Choroid plexus epithelial cell (primary cell): ENCODE measurements at regions not wholly inside any gene's neighbourhood (a gene's known extent, or its start where the extent isn't known, plus 50 kb on each side); places are given as distances from the start of the nearest gene placed in this dataset.

Source experiments
- DNase-seq: peaks from one replicate; pipeline ENCODE4 v3.0.0-alpha.2; 2010; ENCODE audit warnings: low read depth
- H3K4me3 ChIP-seq: 2 replicates; pipeline ENCODE4 v1.5.1; 2011; ENCODE audit warnings: low read depth, mild to moderate bottlenecking, control low read depth, low read length, moderate library complexity
- CTCF ChIP-seq: conservative IDR thresholded peaks from 2 replicates; pipeline ENCODE4 v1.5.1; 2011; ENCODE audit warnings: low read depth, mild to moderate bottlenecking, control low read depth, inconsistent platforms, low read length, moderate library complexity

GRCh38 chr12:83537428-83538053 is 850.8 kb downstream of the TMTC2 start:
- no peak overlapping the region for H3K4me3 ChIP-seq
- no peak for TF ChIP-seq CTCF
- DNase-seq: peak; percentile 4

- no peak overlapping the region for H3K4me3 ChIP-seq
- TF ChIP-seq CTCF: no peak
- no peak for DNase-seq
These were observed 849.8 kb downstream of the TMTC2 start for GRCh38 chr12:83536496-83536895.

- TF ChIP-seq CTCF: no peak
- no peak for DNase-seq
- no peak overlapping the region for H3K4me3 ChIP-seq
These were observed 841.9 kb downstream of the TMTC2 start for GRCh38 chr12:83528571-83528970.

GRCh38 chr12:83527810-83528209 is 841.1 kb downstream of the TMTC2 start:
- H3K4me3 ChIP-seq: no peak overlapping the region
- DNase-seq: no peak
- no peak for TF ChIP-seq CTCF

GRCh38 chr12:83515306-83516026 is 828.8 kb downstream of the TMTC2 start:
- H3K4me3 ChIP-seq: no peak overlapping the region
- no peak for TF ChIP-seq CTCF
- no peak for DNase-seq

- DNase-seq: no peak
- no peak for TF ChIP-seq CTCF
- no peak overlapping the region for H3K4me3 ChIP-seq
These were observed 827.7 kb downstream of the TMTC2 start for GRCh38 chr12:83514372-83514771.

GRCh38 chr12:83506841-83507240 is 820.1 kb downstream of the TMTC2 start:
- DNase-seq: no peak
- TF ChIP-seq CTCF: no peak

More at GRCh38 chr12:83506841-83507240, 820.1 kb downstream of the TMTC2 start:
- H3K4me3 ChIP-seq: no peak overlapping the region
